ENCODE measurements at regions not wholly inside any gene's neighbourhood (a gene's known extent, or its start where the extent isn't known, plus 50 kb on each side); places are given as distances from the start of the nearest gene placed in this dataset.

GRCh38 chr6:86153521-86153920 lies 510.8 kb upstream of the SYNCRIP start:
- no peak for TF ChIP-seq PATZ1 (CRISPR knock-in tag; IDR thresholded peaks at IDR 0.05; ENCODE audit: borderline replicate concordance)
- no peak for TF ChIP-seq TCF4 (CRISPR knock-in tag; IDR thresholded peaks at IDR 0.05; ENCODE audit: borderline replicate concordance)
- TF ChIP-seq ARNTL (CRISPR knock-in tag; IDR thresholded peaks at IDR 0.05; ENCODE audit: borderline replicate concordance, low read depth), result no peak
- TF ChIP-seq ZNF8 (CRISPR knock-in tag; IDR thresholded peaks at IDR 0.05), result no peak
- TF ChIP-seq RARB (CRISPR knock-in tag; IDR thresholded peaks at IDR 0.05), result no peak
- no peak for TF ChIP-seq TOX (CRISPR knock-in tag; IDR thresholded peaks at IDR 0.05; ENCODE audit: borderline replicate concordance)
- no peak for TF ChIP-seq ZFP3 (CRISPR knock-in tag; IDR thresholded peaks at IDR 0.05)
- no peak for TF ChIP-seq CREB5 (CRISPR knock-in tag; IDR thresholded peaks at IDR 0.05; ENCODE audit: low read depth)
- no peak for TF ChIP-seq GLIS3 (CRISPR knock-in tag; IDR thresholded peaks at IDR 0.05)
- no peak for TF ChIP-seq BACH2 (CRISPR knock-in tag; IDR thresholded peaks at IDR 0.05; ENCODE audit: borderline replicate concordance)
- no peak for TF ChIP-seq CSRNP3 (CRISPR knock-in tag; IDR thresholded peaks at IDR 0.05)
- no peak for TF ChIP-seq ZFP30 (CRISPR knock-in tag; IDR thresholded peaks at IDR 0.05)
- TF ChIP-seq PPARA (CRISPR knock-in tag; IDR thresholded peaks at IDR 0.05; ENCODE audit: borderline replicate concordance), result no peak

Measured in SK-N-SH treated with all-trans-retinoic acid at 6 μM for 48 hours (cell line).